SH-SY5Y (cell line): ENCODE measurements at regions not wholly inside any gene's neighbourhood (a gene's known extent, or its start where the extent isn't known, plus 50 kb on each side); places are given as distances from the start of the nearest gene placed in this dataset.

Experiments used
- GATA2 ChIP-seq: IDR thresholded peaks from 2 replicates; pipeline ENCODE4 v1.6.1; 2011; ENCODE audit warnings: mild to moderate bottlenecking, low read depth, low read length
- GATA3 ChIP-seq: IDR thresholded peaks from 2 replicates; pipeline ENCODE4 v1.6.1; 2011; ENCODE audit warnings: low read depth, mild to moderate bottlenecking, low read length, moderate library complexity

DNA sequence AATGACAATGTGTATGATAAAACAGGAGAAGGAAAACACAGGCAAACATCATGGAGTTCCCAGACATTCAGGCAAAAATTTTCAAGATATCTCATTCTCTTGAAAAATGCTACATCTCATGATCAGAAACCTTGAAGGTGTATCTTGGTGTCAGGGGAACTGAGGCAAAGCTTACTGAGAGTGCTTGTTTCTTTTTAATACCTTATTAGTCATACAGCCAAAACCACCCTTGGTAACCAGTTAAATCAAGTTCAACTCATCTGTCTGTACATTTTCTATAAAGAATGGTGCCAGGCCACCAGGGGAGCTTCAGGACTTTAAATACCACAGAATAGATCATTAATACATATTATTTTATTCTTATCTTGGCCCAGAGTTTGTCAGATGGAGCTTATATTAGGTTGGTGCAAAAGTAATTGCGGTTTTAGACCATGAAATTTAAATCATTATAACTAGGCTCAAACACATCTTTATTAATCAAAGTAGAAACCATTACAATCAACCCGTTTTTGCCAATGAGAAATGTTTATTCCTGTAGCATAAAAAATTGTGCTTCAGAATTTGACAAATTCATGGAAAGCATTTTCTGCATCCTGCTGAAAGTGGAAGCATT lies 1036.0 kb downstream of the AMY1C start:
- TF ChIP-seq GATA3 (no peak), GATA2 (no peak)
